WTC11 (cell line): ENCODE measurements at regions not wholly inside any gene's neighbourhood (a gene's known extent, or its start where the extent isn't known, plus 50 kb on each side); places are given as distances from the start of the nearest gene placed in this dataset.

Source experiments
- ATAC-seq: fragments of 200-7000 bp; cut with Tn5 transposase; 2 replicates; pipeline ENCODE4 v1.10.0; 2021; ENCODE audit warnings: mild to moderate bottlenecking, moderate library complexity
- CTCF ChIA-PET: fragments of 300-600 bp; sonication (Branson Sonifier 250); formaldehyde crosslinking; loops from one replicate; lab custom pipeline; 2021; ENCODE audit warnings: antibody characterized with exemption; lab: Charles Lee
- POLR2A ChIA-PET: fragments of 350-600 bp; sonication (Branson Sonifier 250); formaldehyde crosslinking; loops from one replicate; lab custom pipeline; 2021; ENCODE audit warnings: antibody characterized with exemption; lab: Charles Lee
- DNase-seq: peaks from one replicate; pipeline ENCODE4 v3.0.0; 2021; ENCODE audit warnings: low spot score
- H3K27ac Mint-ChIP-seq: 2 replicates; pipeline ENCODE4 v1.8.0; 2021; ENCODE audit warnings: mixed read lengths
- H3K27me3 Mint-ChIP-seq: 2 replicates; pipeline ENCODE4 v1.8.0; 2021; ENCODE audit warnings: low read depth, mild to moderate bottlenecking, moderate library complexity, mixed read lengths
- H3K36me3 Mint-ChIP-seq: 2 replicates; pipeline ENCODE4 v1.8.0; 2021; ENCODE audit warnings: mixed read lengths
- H3K4me1 Mint-ChIP-seq: 2 replicates; pipeline ENCODE4 v1.8.0; 2022; ENCODE audit warnings: mixed read lengths
- H3K4me3 Mint-ChIP-seq: 2 replicates; pipeline ENCODE4 v1.8.0; 2021; ENCODE audit warnings: mild to moderate bottlenecking, moderate library complexity, mixed read lengths
- H3K9me3 Mint-ChIP-seq: 2 replicates; pipeline ENCODE4 v1.8.0; 2021; ENCODE audit warnings: mixed read lengths
- AR ChIP-seq: fragments of 250-450 bp; sonication (Bioruptor Pico); IDR thresholded peaks from 2 replicates; pipeline ENCODE4 v1.9.0; 2021; ENCODE audit warnings: mild to moderate bottlenecking
- CTCF ChIP-seq: fragments of 200-600 bp; IDR thresholded peaks from 2 replicates; pipeline ENCODE4 v1.8.0; 2022; ENCODE audit warnings: antibody characterized with exemption
- KAT7 ChIP-seq: sonication (generic); formaldehyde crosslinking; IDR thresholded peaks from 2 replicates; pipeline ENCODE4 v1.8.1; 2023; ENCODE audit warnings: missing genetic modification reagents, mild to moderate bottlenecking, borderline replicate concordance
- NR3C1 ChIP-seq: sonication (generic); formaldehyde crosslinking; conservative IDR thresholded peaks from 2 replicates; pipeline ENCODE4 v1.8.1; 2023; ENCODE audit warnings: low read depth, mild to moderate bottlenecking, missing genetic modification reagents
- OVOL2 ChIP-seq: fragments of 250-450 bp; sonication (Bioruptor Pico); IDR thresholded peaks from 2 replicates; pipeline ENCODE4 v1.9.0; 2021; ENCODE audit warnings: mild to moderate bottlenecking, borderline replicate concordance
- RELA ChIP-seq: sonication (generic); formaldehyde crosslinking; IDR thresholded peaks from 2 replicates; pipeline ENCODE4 v1.8.1; 2022; ENCODE audit warnings: missing genetic modification reagents, mild to moderate bottlenecking, borderline replicate concordance
- TP53 ChIP-seq: sonication (generic); formaldehyde crosslinking; IDR thresholded peaks from 2 replicates; pipeline ENCODE4 v1.8.1; 2023; ENCODE audit warnings: mild to moderate bottlenecking, missing genetic modification reagents
- USF2 ChIP-seq: sonication (generic); formaldehyde crosslinking; IDR thresholded peaks from 2 replicates; pipeline ENCODE4 v1.8.1; 2023; ENCODE audit warnings: mild to moderate bottlenecking, missing genetic modification reagents, moderate library complexity
- ZNF263 ChIP-seq: sonication (generic); formaldehyde crosslinking; IDR thresholded peaks from 2 replicates; pipeline ENCODE4 v1.8.1; 2022; ENCODE audit warnings: low read depth, mild to moderate bottlenecking, moderate library complexity, missing genetic modification reagents
- ZNF396 ChIP-seq: fragments of 250-450 bp; sonication (Bioruptor Pico); IDR thresholded peaks from 2 replicates; pipeline ENCODE4 v1.8.0; 2021; ENCODE audit warnings: mild to moderate bottlenecking, moderate library complexity, borderline replicate concordance
- ZSCAN18 ChIP-seq: fragments of 250-450 bp; sonication (Bioruptor Pico); IDR thresholded peaks from 2 replicates; pipeline ENCODE4 v2.1.2; 2022; ENCODE audit warnings: mild to moderate bottlenecking, moderate library complexity
- TF ChIP-seq, protein P1 (sequence below): sonication (generic); formaldehyde crosslinking; IDR thresholded peaks from 2 replicates; pipeline ENCODE4 v1.8.0; 2022; ENCODE audit warnings: missing genetic modification reagents
- TF ChIP-seq, protein P2 (sequence below): sonication (generic); formaldehyde crosslinking; IDR thresholded peaks from 2 replicates; pipeline ENCODE4 v1.8.0; 2023; ENCODE audit warnings: missing genetic modification reagents, mild to moderate bottlenecking, borderline replicate concordance
- TF ChIP-seq, protein P3 (sequence below): sonication (generic); formaldehyde crosslinking; IDR thresholded peaks from 2 replicates; pipeline ENCODE4 v1.8.0; 2022; ENCODE audit warnings: mild to moderate bottlenecking, missing genetic modification reagents

GRCh38 chr1:170415710-170416372 lies 116.1 kb upstream of the GORAB start:
- no peak for ATAC-seq
- Mint-ChIP-seq H3K4me1 (no peaks in the 10 kb centered on the region), H3K27ac (no peak overlapping the region), H3K27me3 (peaks cover 3% of the 10 kb centered on the region; the same call in 1 of the 2 replicates), H3K36me3 (peaks cover 12% of the 10 kb centered on the region), H3K9me3 (peaks cover 22% of the 10 kb centered on the region), H3K4me3 (no peak overlapping the region)
- TF ChIP-seq ZNF263 (CRISPR knock-in tag) (no peak), AR (CRISPR knock-in tag) (no peak), USF2 (CRISPR knock-in tag) (no peak), ZSCAN18 (CRISPR knock-in tag) (no peak), ZNF396 (CRISPR knock-in tag) (no peak), TP53 (CRISPR knock-in tag) (no peak), RELA (CRISPR knock-in tag) (no peak), CTCF (no peak), OVOL2 (CRISPR knock-in tag) (no peak), NR3C1 (CRISPR knock-in tag) (no peak), KAT7 (CRISPR knock-in tag) (no peak)
- TF ChIP-seq, protein P1, sequence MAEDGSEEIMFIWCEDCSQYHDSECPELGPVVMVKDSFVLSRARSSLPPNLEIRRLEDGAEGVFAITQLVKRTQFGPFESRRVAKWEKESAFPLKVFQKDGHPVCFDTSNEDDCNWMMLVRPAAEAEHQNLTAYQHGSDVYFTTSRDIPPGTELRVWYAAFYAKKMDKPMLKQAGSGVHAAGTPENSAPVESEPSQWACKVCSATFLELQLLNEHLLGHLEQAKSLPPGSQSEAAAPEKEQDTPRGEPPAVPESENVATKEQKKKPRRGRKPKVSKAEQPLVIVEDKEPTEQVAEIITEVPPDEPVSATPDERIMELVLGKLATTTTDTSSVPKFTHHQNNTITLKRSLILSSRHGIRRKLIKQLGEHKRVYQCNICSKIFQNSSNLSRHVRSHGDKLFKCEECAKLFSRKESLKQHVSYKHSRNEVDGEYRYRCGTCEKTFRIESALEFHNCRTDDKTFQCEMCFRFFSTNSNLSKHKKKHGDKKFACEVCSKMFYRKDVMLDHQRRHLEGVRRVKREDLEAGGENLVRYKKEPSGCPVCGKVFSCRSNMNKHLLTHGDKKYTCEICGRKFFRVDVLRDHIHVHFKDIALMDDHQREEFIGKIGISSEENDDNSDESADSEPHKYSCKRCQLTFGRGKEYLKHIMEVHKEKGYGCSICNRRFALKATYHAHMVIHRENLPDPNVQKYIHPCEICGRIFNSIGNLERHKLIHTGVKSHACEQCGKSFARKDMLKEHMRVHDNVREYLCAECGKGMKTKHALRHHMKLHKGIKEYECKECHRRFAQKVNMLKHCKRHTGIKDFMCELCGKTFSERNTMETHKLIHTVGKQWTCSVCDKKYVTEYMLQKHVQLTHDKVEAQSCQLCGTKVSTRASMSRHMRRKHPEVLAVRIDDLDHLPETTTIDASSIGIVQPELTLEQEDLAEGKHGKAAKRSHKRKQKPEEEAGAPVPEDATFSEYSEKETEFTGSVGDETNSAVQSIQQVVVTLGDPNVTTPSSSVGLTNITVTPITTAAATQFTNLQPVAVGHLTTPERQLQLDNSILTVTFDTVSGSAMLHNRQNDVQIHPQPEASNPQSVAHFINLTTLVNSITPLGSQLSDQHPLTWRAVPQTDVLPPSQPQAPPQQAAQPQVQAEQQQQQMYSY (CRISPR knock-in tag) = no peak
- TF ChIP-seq, protein P2, sequence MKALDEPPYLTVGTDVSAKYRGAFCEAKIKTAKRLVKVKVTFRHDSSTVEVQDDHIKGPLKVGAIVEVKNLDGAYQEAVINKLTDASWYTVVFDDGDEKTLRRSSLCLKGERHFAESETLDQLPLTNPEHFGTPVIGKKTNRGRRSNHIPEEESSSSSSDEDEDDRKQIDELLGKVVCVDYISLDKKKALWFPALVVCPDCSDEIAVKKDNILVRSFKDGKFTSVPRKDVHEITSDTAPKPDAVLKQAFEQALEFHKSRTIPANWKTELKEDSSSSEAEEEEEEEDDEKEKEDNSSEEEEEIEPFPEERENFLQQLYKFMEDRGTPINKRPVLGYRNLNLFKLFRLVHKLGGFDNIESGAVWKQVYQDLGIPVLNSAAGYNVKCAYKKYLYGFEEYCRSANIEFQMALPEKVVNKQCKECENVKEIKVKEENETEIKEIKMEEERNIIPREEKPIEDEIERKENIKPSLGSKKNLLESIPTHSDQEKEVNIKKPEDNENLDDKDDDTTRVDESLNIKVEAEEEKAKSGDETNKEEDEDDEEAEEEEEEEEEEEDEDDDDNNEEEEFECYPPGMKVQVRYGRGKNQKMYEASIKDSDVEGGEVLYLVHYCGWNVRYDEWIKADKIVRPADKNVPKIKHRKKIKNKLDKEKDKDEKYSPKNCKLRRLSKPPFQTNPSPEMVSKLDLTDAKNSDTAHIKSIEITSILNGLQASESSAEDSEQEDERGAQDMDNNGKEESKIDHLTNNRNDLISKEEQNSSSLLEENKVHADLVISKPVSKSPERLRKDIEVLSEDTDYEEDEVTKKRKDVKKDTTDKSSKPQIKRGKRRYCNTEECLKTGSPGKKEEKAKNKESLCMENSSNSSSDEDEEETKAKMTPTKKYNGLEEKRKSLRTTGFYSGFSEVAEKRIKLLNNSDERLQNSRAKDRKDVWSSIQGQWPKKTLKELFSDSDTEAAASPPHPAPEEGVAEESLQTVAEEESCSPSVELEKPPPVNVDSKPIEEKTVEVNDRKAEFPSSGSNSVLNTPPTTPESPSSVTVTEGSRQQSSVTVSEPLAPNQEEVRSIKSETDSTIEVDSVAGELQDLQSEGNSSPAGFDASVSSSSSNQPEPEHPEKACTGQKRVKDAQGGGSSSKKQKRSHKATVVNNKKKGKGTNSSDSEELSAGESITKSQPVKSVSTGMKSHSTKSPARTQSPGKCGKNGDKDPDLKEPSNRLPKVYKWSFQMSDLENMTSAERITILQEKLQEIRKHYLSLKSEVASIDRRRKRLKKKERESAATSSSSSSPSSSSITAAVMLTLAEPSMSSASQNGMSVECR (CRISPR knock-in tag) = no peak
- TF ChIP-seq, protein P3, sequence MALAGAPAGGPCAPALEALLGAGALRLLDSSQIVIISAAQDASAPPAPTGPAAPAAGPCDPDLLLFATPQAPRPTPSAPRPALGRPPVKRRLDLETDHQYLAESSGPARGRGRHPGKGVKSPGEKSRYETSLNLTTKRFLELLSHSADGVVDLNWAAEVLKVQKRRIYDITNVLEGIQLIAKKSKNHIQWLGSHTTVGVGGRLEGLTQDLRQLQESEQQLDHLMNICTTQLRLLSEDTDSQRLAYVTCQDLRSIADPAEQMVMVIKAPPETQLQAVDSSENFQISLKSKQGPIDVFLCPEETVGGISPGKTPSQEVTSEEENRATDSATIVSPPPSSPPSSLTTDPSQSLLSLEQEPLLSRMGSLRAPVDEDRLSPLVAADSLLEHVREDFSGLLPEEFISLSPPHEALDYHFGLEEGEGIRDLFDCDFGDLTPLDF (CRISPR knock-in tag) = no peak
- ChIA-PET CTCF (no interaction called here), POLR2A (no interaction called here)
- DNase-seq = no peak
